ENCODE measurements at regions not wholly inside any gene's neighbourhood (a gene's known extent, or its start where the extent isn't known, plus 50 kb on each side); places are given as distances from the start of the nearest gene placed in this dataset.
"Not testable (repeated sequence)": the region's sequence is repeated elsewhere in the genome, so short reads cannot be mapped to it uniquely, and the experiment has no call there.

DNA sequence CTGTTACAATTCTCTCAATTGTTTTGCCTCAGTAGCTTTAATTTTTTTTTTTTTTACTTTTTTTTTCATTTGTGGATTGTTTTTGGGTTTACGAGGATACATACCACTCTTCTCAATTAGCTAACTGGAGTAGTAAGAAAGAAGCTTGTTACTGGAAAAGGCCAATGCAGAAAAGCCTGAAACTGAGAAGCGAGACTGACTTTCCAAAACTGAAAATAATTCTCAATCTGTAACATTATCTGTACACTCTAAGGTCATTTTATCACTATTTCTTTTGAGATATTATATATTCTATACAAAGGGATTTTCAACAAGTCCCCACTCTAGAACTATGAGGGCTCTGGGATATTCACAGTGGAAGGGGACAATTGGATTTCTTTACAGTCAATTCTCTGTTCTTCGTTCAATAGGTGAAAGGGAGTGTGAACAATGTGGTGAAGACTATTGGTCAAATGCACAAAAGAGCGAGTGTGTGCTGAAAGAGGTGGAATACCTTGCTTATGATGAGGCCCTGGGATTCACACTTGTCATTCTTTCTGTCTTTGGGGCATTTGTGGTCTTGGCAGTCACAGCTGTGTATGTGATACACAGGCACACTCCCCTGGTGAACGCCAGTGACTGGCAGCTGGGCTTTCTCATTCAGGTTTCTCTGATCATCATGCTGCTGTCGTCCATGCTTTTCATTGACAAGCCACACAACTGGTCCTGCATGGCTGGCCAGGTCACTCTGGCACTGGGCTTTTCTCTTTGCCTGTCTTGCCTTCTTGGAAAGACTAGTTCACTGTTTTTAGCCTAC lies 83.9 kb upstream of the KCNAB1 start:
- 75 to 90% (median 82%) methylated on average over 6 of the region's 6 CpGs for WGBS, 4 donors
- no peak for DNase-seq
- no peak for TF ChIP-seq POLR2A (IDR thresholded peaks at IDR 0.05)
- TF ChIP-seq, protein P1, sequence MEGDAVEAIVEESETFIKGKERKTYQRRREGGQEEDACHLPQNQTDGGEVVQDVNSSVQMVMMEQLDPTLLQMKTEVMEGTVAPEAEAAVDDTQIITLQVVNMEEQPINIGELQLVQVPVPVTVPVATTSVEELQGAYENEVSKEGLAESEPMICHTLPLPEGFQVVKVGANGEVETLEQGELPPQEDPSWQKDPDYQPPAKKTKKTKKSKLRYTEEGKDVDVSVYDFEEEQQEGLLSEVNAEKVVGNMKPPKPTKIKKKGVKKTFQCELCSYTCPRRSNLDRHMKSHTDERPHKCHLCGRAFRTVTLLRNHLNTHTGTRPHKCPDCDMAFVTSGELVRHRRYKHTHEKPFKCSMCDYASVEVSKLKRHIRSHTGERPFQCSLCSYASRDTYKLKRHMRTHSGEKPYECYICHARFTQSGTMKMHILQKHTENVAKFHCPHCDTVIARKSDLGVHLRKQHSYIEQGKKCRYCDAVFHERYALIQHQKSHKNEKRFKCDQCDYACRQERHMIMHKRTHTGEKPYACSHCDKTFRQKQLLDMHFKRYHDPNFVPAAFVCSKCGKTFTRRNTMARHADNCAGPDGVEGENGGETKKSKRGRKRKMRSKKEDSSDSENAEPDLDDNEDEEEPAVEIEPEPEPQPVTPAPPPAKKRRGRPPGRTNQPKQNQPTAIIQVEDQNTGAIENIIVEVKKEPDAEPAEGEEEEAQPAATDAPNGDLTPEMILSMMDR (IDR thresholded peaks at IDR 0.05), result no peak

DNA sequence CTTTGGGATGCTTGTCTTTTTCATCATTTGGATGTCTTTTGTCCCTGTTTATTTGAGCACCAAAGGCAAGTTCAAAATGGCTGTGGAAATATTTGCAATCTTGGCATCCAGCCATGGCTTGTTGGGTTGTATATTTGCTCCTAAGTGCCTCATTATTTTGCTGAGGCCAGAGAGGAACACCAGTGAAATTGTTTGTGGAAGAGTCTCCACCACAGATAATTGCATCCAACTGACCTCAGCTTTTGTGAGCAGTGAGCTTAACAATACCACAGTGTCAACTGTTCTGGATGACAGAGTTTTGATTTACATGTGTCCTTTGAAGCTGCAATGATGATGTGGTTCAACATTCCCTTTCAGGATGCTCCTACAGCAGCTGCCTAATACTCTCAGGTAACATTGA lies 83.0 kb upstream of the KCNAB1 start:
- H3K9me3 ChIP-seq (replicated peaks in 1 of 3), result no peaks in the 10 kb centered on the region
- H3K4me1 ChIP-seq (replicated peaks in 1 of 2), result no peaks in the 10 kb centered on the region
- no peak overlapping the region for H3K4me3 ChIP-seq
- TF ChIP-seq, protein P1 (IDR thresholded peaks at IDR 0.05), result no peak
- TF ChIP-seq POLR2A (IDR thresholded peaks at IDR 0.05), result no peak
- intact Hi-C loops (cut with DNase I), result no loop called here
- no peak overlapping the region for H3K27ac ChIP-seq
- no peaks in the 10 kb centered on the region for H3K27me3 ChIP-seq
- H3K36me3 ChIP-seq (replicated peaks in 1 of 2), result no peaks in the 10 kb centered on the region
- no peak for DNase-seq

More for the DNA sequence above, 83.9 kb upstream of the KCNAB1 start:
- no peak overlapping the region for H3K27ac ChIP-seq
- no peaks in the 10 kb centered on the region for H3K36me3 ChIP-seq (replicated peaks in 1 of 2)
- no peaks in the 10 kb centered on the region for H3K9me3 ChIP-seq (replicated peaks in 1 of 3)
- H3K27me3 ChIP-seq, result no peaks in the 10 kb centered on the region
- intact Hi-C loops (cut with DNase I), result no loop called here
- no peak overlapping the region for H3K4me3 ChIP-seq
- H3K4me1 ChIP-seq (replicated peaks in 1 of 2), result no peaks in the 10 kb centered on the region

DNA sequence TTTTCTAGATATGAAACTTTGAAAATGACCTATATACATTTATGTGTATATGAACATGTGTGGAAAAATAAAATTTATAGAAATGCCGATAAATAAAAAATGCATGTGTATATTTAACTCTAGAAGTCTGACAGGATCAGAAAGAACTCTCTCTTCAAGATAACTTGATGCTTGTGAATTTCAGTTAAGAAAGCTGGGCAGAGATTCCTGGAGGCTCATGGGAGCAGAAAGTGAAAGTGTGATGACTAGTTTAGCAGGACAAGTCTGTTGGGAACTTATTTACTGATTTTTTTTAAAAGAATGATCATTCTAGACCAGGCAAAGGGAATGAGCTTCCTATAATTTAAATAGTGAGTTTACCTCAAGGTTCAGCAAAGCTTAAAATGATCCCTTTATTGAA lies 81.5 kb upstream of the KCNAB1 start:
- Histone ChIP-seq H3K9me3 (replicated peaks in 1 of 3) (no peaks in the 10 kb centered on the region), H3K4me3 (no peak overlapping the region), H3K36me3 (replicated peaks in 1 of 2) (no peaks in the 10 kb centered on the region), H3K4me1 (replicated peaks in 1 of 2) (no peaks in the 10 kb centered on the region), H3K27me3 (no peaks in the 10 kb centered on the region), H3K27ac (no peak overlapping the region)
- intact Hi-C loops (cut with DNase I), result no loop called here
- TF ChIP-seq, protein P1 (IDR thresholded peaks at IDR 0.05), result no peak
- TF ChIP-seq POLR2A (IDR thresholded peaks at IDR 0.05), result no peak
- WGBS, 4 donors, result 78 to 93% (median 90%) methylated on average over 1 of the region's 1 CpG
- DNase-seq, result no peak

DNA sequence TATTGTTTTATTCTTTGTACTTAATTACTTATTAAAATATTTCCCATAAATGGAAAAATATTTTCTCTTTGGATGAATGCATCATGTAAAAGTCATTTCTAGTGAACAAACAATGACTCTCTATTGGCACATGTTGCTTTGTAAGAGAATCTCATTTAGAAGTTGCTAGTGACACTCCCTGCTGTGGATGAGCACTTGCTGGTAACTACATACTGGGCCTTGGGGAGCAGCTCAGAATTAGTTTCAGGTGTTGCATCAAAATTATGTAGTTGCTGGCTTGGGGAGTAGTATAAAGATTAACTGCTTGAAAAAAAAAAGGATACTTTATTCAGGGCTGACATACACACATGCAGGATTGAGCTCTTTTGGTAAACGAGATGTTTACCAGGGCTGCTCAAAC lies 80.3 kb upstream of the KCNAB1 start:
- no peak overlapping the region for H3K27ac ChIP-seq
- H3K36me3 ChIP-seq (replicated peaks in 1 of 2), result no peaks in the 10 kb centered on the region
- intact Hi-C loops (cut with DNase I), result no loop called here
- H3K9me3 ChIP-seq (replicated peaks in 1 of 3), result no peaks in the 10 kb centered on the region
- H3K4me3 ChIP-seq, result no peak overlapping the region
- 69 to 88% (median 76%) methylated on average over 1 of the region's 1 CpG for WGBS, 4 donors
- DNase-seq, result no peak
- no peaks in the 10 kb centered on the region for H3K4me1 ChIP-seq (replicated peaks in 1 of 2)
- TF ChIP-seq, protein P1 (IDR thresholded peaks at IDR 0.05), result no peak
- TF ChIP-seq POLR2A (IDR thresholded peaks at IDR 0.05), result no peak
- no peaks in the 10 kb centered on the region for H3K27me3 ChIP-seq

DNA sequence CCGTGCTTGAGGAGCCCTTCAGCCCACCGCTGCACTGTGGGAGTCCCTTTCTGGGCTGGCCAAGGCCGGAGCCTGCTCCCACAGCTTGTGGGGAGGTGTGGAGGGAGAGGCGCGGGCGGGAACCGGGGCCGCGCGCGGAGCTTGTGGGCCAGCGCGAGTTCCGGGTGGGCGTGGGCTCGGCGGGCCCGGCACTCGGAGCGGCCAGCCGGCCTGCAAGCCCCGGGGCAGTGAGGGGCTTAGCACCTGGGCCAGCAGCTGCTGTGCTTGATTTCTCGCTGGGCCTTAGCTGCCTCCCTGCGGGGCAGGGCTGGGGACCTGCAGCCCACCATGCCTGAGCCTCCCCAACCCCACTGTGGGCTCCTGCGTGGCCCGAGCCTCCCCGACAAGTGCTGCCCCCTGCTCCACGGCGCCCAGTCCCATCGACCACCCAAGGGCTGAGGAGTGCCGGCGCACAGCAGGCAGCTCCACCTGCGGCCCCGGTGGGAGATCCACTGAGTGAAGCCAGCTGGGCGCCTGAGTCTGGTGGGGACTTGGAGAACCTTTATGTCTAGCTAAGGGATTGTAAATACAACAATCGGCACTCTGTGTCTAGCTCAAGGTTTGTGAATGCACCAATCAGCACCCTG lies 79.0 kb upstream of the KCNAB1 start:
- H3K27me3 ChIP-seq; H3K4me3 ChIP-seq; H3K4me1 ChIP-seq (replicated peaks in 1 of 2); H3K36me3 ChIP-seq (replicated peaks in 1 of 2); H3K27ac ChIP-seq; H3K9me3 ChIP-seq (replicated peaks in 1 of 3); DNase-seq; intact Hi-C loops (cut with DNase I): not testable (repeated sequence)
- whole genome bisulfite sequencing, 4 donors, result 94 to 100% (median 97%) methylated on average over 2 to 36 of the region's 36 CpGs

DNA sequence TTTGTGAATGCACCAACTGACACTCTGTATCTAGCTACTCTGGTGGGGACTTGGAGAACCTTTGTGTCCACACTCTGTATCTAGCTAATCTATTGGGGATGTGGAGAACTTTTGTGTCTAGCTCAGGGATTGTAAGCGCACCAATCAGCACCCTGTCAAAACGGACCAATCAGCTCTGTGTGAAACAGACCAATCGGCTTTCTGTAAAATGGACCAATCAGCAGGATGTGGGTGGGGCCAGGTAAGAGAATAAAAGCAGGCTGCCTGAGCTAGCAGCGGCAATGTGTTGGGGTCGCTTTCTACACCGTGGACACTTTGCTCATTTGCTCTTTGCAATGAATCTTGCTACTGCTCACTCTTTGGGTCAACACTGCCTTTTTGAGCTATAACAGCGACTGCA lies 78.5 kb upstream of the KCNAB1 start:
- H3K27ac ChIP-seq; intact Hi-C loops (cut with DNase I); H3K9me3 ChIP-seq (replicated peaks in 1 of 3); DNase-seq; H3K36me3 ChIP-seq (replicated peaks in 1 of 2); H3K27me3 ChIP-seq; H3K4me3 ChIP-seq; H3K4me1 ChIP-seq (replicated peaks in 1 of 2): not testable (repeated sequence)
- WGBS, 4 donors, result 82 to 92% (median 83%) methylated on average over 7 of the region's 7 CpGs
